Adrenal gland (tissue), 9 donors: ENCODE measurements at regions not wholly inside any gene's neighbourhood (a gene's known extent, or its start where the extent isn't known, plus 50 kb on each side); places are given as distances from the start of the nearest gene placed in this dataset.

ENCODE experiments used
- DNase-seq, 7 donors: peaks; one replicate each; pipeline ENCODE4 v3.0.0-alpha.2; 2019 to 2020
- H3K27ac ChIP-seq, 5 donors: fragments of 200-600 bp; sonication (generic) in 4 of 5; 1 replicate in 3 of 5; 2 replicates in 2 of 5; pipeline versions ENCODE4 v1.5.1 to v1.8.0; 2016 to 2020; ENCODE audit warnings: mild to moderate bottlenecking in 1 of 5
- H3K27me3 ChIP-seq: fragments of 200-600 bp; 2 replicates; pipeline ENCODE4 v1.8.0; 2021
- H3K36me3 ChIP-seq, 2 donors: fragments of 200-600 bp; replicated peaks in 1 of 2; 1 replicate in 1 of 2; 2 replicates in 1 of 2; pipeline versions ENCODE4 v1.5.1 to v1.8.0; 2018 to 2022
- H3K4me1 ChIP-seq, 2 donors: fragments of 200-600 bp; replicated peaks in 1 of 2; 1 replicate in 1 of 2; 2 replicates in 1 of 2; pipeline versions ENCODE4 v1.5.1 to v1.8.0; 2018 to 2021
- H3K4me3 ChIP-seq, 4 donors: fragments of 200-600 bp; sonication (generic) in 3 of 4; one replicate each; pipeline ENCODE4 v1.5.1; 2016 to 2018
- H3K9me3 ChIP-seq, 3 donors: fragments of 200-600 bp; sonication (generic) in 1 of 3; replicated peaks in 1 of 3; 1 replicate in 2 of 3; 2 replicates in 1 of 3; pipeline versions ENCODE4 v1.5.1 to v1.8.0; 2016 to 2021
- CTCF ChIP-seq, 6 experiments: fragments of 450-650 bp in 4 of 6; fragments of 200-600 bp in 2 of 6; sonication (generic) in 1 of 6; IDR thresholded peaks; 1 replicate in 5 of 6; 2 replicates in 1 of 6; pipeline versions ENCODE4 v1.5.1 to v1.8.0; 2016 to 2021; ENCODE audit warnings: antibody characterized with exemption in 6 of 6, mild to moderate bottlenecking in 2 of 6, moderate library complexity in 1 of 6
- POLR2A ChIP-seq, 2 donors: fragments of 450-650 bp; IDR thresholded peaks; one replicate each; pipeline ENCODE4 v1.6.1; 2017; ENCODE audit warnings: antibody characterized with exemption in 2 of 2, mild to moderate bottlenecking in 2 of 2, moderate library complexity in 1 of 2
- WGBS, 4 donors: extraction: QIAGEN DNeasy Blood & Tissue Kit in 2 of 4; methylation state at CpG; one replicate each; pipeline versions ENCODE4 v1.1.5 to v1.1.7; 2013 to 2017; 5-methylcytosine and 5-hydroxymethylcytosine counted together
- intact Hi-C, 2 donors: fragments of 100-400 bp; cut with DNase I; formaldehyde crosslinking; loops; one replicate each; pipeline versions ENCODE4 v1.14.1 to v1.15.0; 2022 to 2023
- donor health status: healthy with polysubstance abuse.
- donor health status: Bipolar disorder and iron deficiency.
- donor health status: DM: yes; HTN: yes; CAD: no.
- donor health status: DM: no; HTN: no; CAD: no.
- donor health status: DM: no; HTN: no; CAD: no.

GRCh38 chr1:193697776-193698175 is 511.4 kb upstream of the B3GALT2 start:
- intact Hi-C loops = no loop called here
- WGBS, 4 donors = 85 to 97% (median 91%) methylated on average over 3 of the region's 3 CpGs
- Histone ChIP-seq H3K36me3 (no peaks in the 10 kb centered on the region), H3K4me1 (no peaks in the 10 kb centered on the region), H3K27ac (no peak overlapping the region), H3K9me3 (no peaks in the 10 kb centered on the region), H3K4me3 (no peak overlapping the region), H3K27me3 (no peaks in the 10 kb centered on the region)
- DNase-seq = no peak
- no peak for TF ChIP-seq POLR2A (IDR thresholded peaks at IDR 0.05)
- TF ChIP-seq CTCF (IDR thresholded peaks at IDR 0.05) = no peak

- 55 to 63% (median 58%) methylated on average over 2 of the region's 2 CpGs for WGBS, 4 donors
- Histone ChIP-seq H3K27me3 (no peaks in the 10 kb centered on the region), H3K4me1 (no peaks in the 10 kb centered on the region), H3K36me3 (no peaks in the 10 kb centered on the region), H3K27ac (no peak overlapping the region), H3K9me3 (no peaks in the 10 kb centered on the region), H3K4me3 (no peak overlapping the region)
- TF ChIP-seq CTCF (IDR thresholded peaks at IDR 0.05) = no peak
- TF ChIP-seq POLR2A (IDR thresholded peaks at IDR 0.05) = no peak
- intact Hi-C loops = no loop called here
- DNase-seq = peak in 4 of 7 donors; percentile 9 to 22 (median 14)
These were observed 510.8 kb upstream of the B3GALT2 start for GRCh38 chr1:193697115-193697762.

DNA sequence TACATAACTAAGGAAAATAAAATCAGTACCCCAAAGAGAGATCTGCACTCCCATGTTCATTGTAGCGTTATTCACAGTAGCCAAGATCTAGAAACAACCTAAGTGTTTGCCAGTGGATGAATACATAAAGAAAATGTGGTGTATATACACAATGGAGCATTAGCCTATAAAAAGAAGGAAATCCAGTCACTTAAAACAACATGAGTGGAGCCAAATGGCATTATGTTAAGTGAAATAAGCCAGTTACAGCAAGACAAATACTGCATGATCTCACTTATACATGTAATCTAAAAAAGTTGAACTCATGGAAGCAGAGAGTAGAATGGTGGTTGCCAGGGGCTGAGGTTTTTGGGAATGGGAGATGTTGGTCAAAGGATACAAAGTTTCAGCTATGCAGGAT is 508.3 kb upstream of the B3GALT2 start:
- Histone ChIP-seq H3K27ac (no peak overlapping the region), H3K27me3 (no peaks in the 10 kb centered on the region), H3K4me1 (no peaks in the 10 kb centered on the region), H3K9me3 (no peaks in the 10 kb centered on the region), H3K36me3 (no peaks in the 10 kb centered on the region), H3K4me3 (no peak overlapping the region)
- no peak for DNase-seq
- 80 to 98% (median 95%) methylated on average over 1 of the region's 1 CpG for WGBS, 4 donors
- TF ChIP-seq POLR2A (IDR thresholded peaks at IDR 0.05) (no peak), CTCF (IDR thresholded peaks at IDR 0.05) (no peak)
- intact Hi-C loops = no loop called here

GRCh38 chr1:193685986-193686385 is 499.6 kb upstream of the B3GALT2 start:
- intact Hi-C loops = no loop called here
- H3K27ac ChIP-seq = no peak overlapping the region
- no peaks in the 10 kb centered on the region for H3K36me3 ChIP-seq
- TF ChIP-seq POLR2A (IDR thresholded peaks at IDR 0.05) (no peak), CTCF (IDR thresholded peaks at IDR 0.05) (no peak)
- DNase-seq = no peak
- WGBS, 4 donors = 60 to 73% (median 68%) methylated on average over 2 of the region's 2 CpGs
- H3K27me3 ChIP-seq = no peaks in the 10 kb centered on the region
- H3K4me3 ChIP-seq = no peak overlapping the region
- H3K9me3 ChIP-seq = no peaks in the 10 kb centered on the region
- H3K4me1 ChIP-seq = no peaks in the 10 kb centered on the region
